CD14-positive monocyte (primary cell): ENCODE measurements at regions not wholly inside any gene's neighbourhood (a gene's known extent, or its start where the extent isn't known, plus 50 kb on each side); places are given as distances from the start of the nearest gene placed in this dataset.

Experiments used
- DNase-seq, 3 donors: peaks; one replicate each; pipeline ENCODE4 v3.0.0-alpha.2; 2011 to 2022
- H2AFZ ChIP-seq: 2 replicates; pipeline ENCODE4 v1.6.0; 2012; ENCODE audit warnings: mild to moderate bottlenecking, low read depth, low read length, inconsistent platforms; ENCODE audit not compliant: insufficient read depth, poor library complexity, severe bottlenecking
- H3K27ac ChIP-seq, 2 donors: 1 replicate in 1 of 2; 2 replicates in 1 of 2; pipeline ENCODE4 v1.5.1; 2012 to 2013; ENCODE audit warnings: low read length in 2 of 2, control low read depth in 1 of 2, inconsistent platforms in 1 of 2, low read depth in 1 of 2, mild to moderate bottlenecking in 1 of 2
- H3K27me3 ChIP-seq, 2 donors: one replicate each; pipeline versions ENCODE4 v1.6.0 to v1.6.1; 2011 to 2013; ENCODE audit warnings: low read length in 2 of 2; ENCODE audit not compliant: control insufficient read depth in 2 of 2, insufficient read depth in 2 of 2
- H3K36me3 ChIP-seq, 2 donors: replicated peaks in 1 of 2; 1 replicate in 1 of 2; 2 replicates in 1 of 2; pipeline versions ENCODE4 v1.5.1 to v1.6.1; 2012 to 2013; ENCODE audit warnings: low read length in 2 of 2, control low read depth in 1 of 2, inconsistent platforms in 1 of 2, mild to moderate bottlenecking in 1 of 2; ENCODE audit not compliant: insufficient read depth in 2 of 2, control insufficient read depth in 1 of 2
- H3K4me1 ChIP-seq, 2 donors: 1 replicate in 1 of 2; 2 replicates in 1 of 2; pipeline versions ENCODE4 v1.5.1 to v1.6.1; 2012 to 2013; ENCODE audit warnings: low read length in 2 of 2, control low read depth in 1 of 2, inconsistent platforms in 1 of 2, mild to moderate bottlenecking in 1 of 2, moderate library complexity in 1 of 2; ENCODE audit not compliant: insufficient read depth in 2 of 2, control insufficient read depth in 1 of 2
- H3K4me2 ChIP-seq: replicated peaks from 2 replicates; pipeline ENCODE3; 2012; ENCODE audit warnings: low read length, moderate library complexity, mild to moderate bottlenecking; ENCODE audit not compliant: poor library complexity, severe bottlenecking; ENCODE audit errors: extremely low read depth
- H3K4me3 ChIP-seq, 3 experiments: fragments of 200-600 bp in 1 of 3; sonication (generic) in 1 of 3; replicated peaks in 1 of 3; 1 replicate in 2 of 3; 2 replicates in 1 of 3; pipeline ENCODE4 v1.5.1; 2011 to 2013; ENCODE audit warnings: low read length in 3 of 3, mild to moderate bottlenecking in 3 of 3, control low read depth in 2 of 3, low read depth in 2 of 3, inconsistent platforms in 1 of 3, moderate library complexity in 1 of 3
- H3K79me2 ChIP-seq: 2 replicates; pipeline ENCODE4 v1.6.0; 2012; ENCODE audit warnings: mild to moderate bottlenecking, control low read depth, inconsistent platforms, low read length, moderate library complexity; ENCODE audit not compliant: insufficient read depth
- H3K9ac ChIP-seq: 2 replicates; pipeline ENCODE4 v1.6.0; 2017; ENCODE audit warnings: low read length, mild to moderate bottlenecking; ENCODE audit not compliant: insufficient read depth, poor library complexity, severe bottlenecking
- H3K9me3 ChIP-seq, 2 donors: replicated peaks in 1 of 2; 1 replicate in 1 of 2; 2 replicates in 1 of 2; pipeline versions ENCODE4 v1.5.1 to v1.6.1; 2012 to 2013; ENCODE audit warnings: low read length in 2 of 2, control low read depth in 1 of 2; ENCODE audit not compliant: control insufficient read depth in 1 of 2, insufficient read depth in 1 of 2
- H4K20me1 ChIP-seq: 2 replicates; pipeline ENCODE4 v1.6.0; 2012; ENCODE audit warnings: mild to moderate bottlenecking, low read length, control low read depth, moderate library complexity; ENCODE audit not compliant: insufficient read depth
- H3K27ac Mint-ChIP-seq, 7 donors: one replicate each; pipeline ENCODE4 v1.8.0; 2020; ENCODE audit warnings: mild to moderate bottlenecking in 7 of 7, mixed read lengths in 7 of 7, moderate library complexity in 6 of 7, inconsistent platforms in 2 of 7
- H3K27me3 Mint-ChIP-seq, 3 donors: one replicate each; pipeline ENCODE4 v1.8.0; 2021 to 2022; ENCODE audit warnings: low read depth in 3 of 3, mild to moderate bottlenecking in 3 of 3, mixed read lengths in 3 of 3, moderate library complexity in 3 of 3, inconsistent platforms in 1 of 3
- H3K36me3 Mint-ChIP-seq, 2 donors: one replicate each; pipeline ENCODE4 v1.8.0; 2020; ENCODE audit warnings: mixed read lengths in 2 of 2, inconsistent platforms in 1 of 2, mild to moderate bottlenecking in 1 of 2
- H3K4me1 Mint-ChIP-seq: one replicate; pipeline ENCODE4 v1.8.0; 2020; ENCODE audit warnings: mild to moderate bottlenecking, mixed read lengths
- H3K4me3 Mint-ChIP-seq, 2 donors: one replicate each; pipeline ENCODE4 v1.8.0; 2020; ENCODE audit warnings: mild to moderate bottlenecking in 2 of 2, mixed read lengths in 2 of 2, moderate library complexity in 1 of 2
- H3K9me3 Mint-ChIP-seq, 7 donors: one replicate each; pipeline ENCODE4 v1.8.0; 2020 to 2022; ENCODE audit warnings: mixed read lengths in 7 of 7, mild to moderate bottlenecking in 6 of 7, moderate library complexity in 6 of 7, inconsistent platforms in 2 of 7
- WGBS: methylation state at CpG from one replicate; pipeline ENCODE4 v1.1.5; 2013; ENCODE audit warnings: missing lambda C conversion rate; ENCODE audit not compliant: insufficient coverage; 5-methylcytosine and 5-hydroxymethylcytosine counted together
- intact Hi-C, 2 donors: fragments of 100-400 bp; cut with micrococcal nuclease; formaldehyde crosslinking; loops; one replicate each; pipeline versions ENCODE4 v1.15.0 to v1.15.1; 2023
- TF ChIP-seq, protein P1 (sequence below): fragments of 200-600 bp; IDR thresholded peaks from one replicate; pipeline ENCODE4 v1.8.0; 2022; ENCODE audit warnings: antibody characterized with exemption, mild to moderate bottlenecking

GRCh38 chr5:175800656-175801081 lies 70.7 kb upstream of the CPLX2 start:
- Histone ChIP-seq H3K9ac (no peak overlapping the region), H3K27me3 (peaks cover 36 to 37% of the 10 kb centered on the region in 2 donors), H3K36me3 (no peaks in the 10 kb centered on the region), H3K4me2 (no peak overlapping the region), H3K4me1 (peaks cover 3 to 5% of the 10 kb centered on the region in 2 donors), H2AFZ (no peak overlapping the region), H4K20me1 (no peaks in the 10 kb centered on the region), H3K4me3 (no peak overlapping the region), H3K79me2 (no peaks in the 10 kb centered on the region), H3K27ac (no peak overlapping the region), H3K9me3 (peaks cover 0 to 19% of the 10 kb centered on the region in 2 donors)
- WGBS = 50% methylated on average over 4 of the region's 5 CpGs
- peaks cover 7% of the 10 kb centered on the region for H3K4me1 Mint-ChIP-seq
- H3K27me3 Mint-ChIP-seq = peaks cover 37 to 43% (median 38%) of the 10 kb centered on the region in 3 donors
- TF ChIP-seq, protein P1, sequence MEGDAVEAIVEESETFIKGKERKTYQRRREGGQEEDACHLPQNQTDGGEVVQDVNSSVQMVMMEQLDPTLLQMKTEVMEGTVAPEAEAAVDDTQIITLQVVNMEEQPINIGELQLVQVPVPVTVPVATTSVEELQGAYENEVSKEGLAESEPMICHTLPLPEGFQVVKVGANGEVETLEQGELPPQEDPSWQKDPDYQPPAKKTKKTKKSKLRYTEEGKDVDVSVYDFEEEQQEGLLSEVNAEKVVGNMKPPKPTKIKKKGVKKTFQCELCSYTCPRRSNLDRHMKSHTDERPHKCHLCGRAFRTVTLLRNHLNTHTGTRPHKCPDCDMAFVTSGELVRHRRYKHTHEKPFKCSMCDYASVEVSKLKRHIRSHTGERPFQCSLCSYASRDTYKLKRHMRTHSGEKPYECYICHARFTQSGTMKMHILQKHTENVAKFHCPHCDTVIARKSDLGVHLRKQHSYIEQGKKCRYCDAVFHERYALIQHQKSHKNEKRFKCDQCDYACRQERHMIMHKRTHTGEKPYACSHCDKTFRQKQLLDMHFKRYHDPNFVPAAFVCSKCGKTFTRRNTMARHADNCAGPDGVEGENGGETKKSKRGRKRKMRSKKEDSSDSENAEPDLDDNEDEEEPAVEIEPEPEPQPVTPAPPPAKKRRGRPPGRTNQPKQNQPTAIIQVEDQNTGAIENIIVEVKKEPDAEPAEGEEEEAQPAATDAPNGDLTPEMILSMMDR = no peak
- H3K27ac Mint-ChIP-seq = no peak overlapping the region
- no peak for DNase-seq
- H3K4me3 Mint-ChIP-seq = no peak overlapping the region
- intact Hi-C loops = no loop called here
- H3K9me3 Mint-ChIP-seq = peaks cover 1 to 12% (median 8%) of the 10 kb centered on the region in 7 donors
- H3K36me3 Mint-ChIP-seq = no peaks in the 10 kb centered on the region

GRCh38 chr5:175802361-175802760 lies 69.0 kb upstream of the CPLX2 start:
- peaks cover 21 to 22% of the 10 kb centered on the region in 2 donors for H3K27me3 ChIP-seq

More at GRCh38 chr5:175802361-175802760, 69.0 kb upstream of the CPLX2 start:
- Mint-ChIP-seq H3K4me3 (no peak overlapping the region), H3K27ac (no peak overlapping the region), H3K9me3 (peaks cover 0 to 5% (median 4%) of the 10 kb centered on the region in 7 donors), H3K4me1 (peaks cover 7% of the 10 kb centered on the region), H3K36me3 (no peaks in the 10 kb centered on the region), H3K27me3 (peaks cover 28 to 33% (median 29%) of the 10 kb centered on the region in 3 donors)
- Histone ChIP-seq H4K20me1 (no peaks in the 10 kb centered on the region), H3K36me3 (no peaks in the 10 kb centered on the region), H3K4me2 (no peak overlapping the region), H3K9me3 (peaks cover 0 to 2% of the 10 kb centered on the region in 2 donors), H3K27ac (no peak overlapping the region), H3K4me3 (no peak overlapping the region), H2AFZ (no peak overlapping the region), H3K79me2 (no peaks in the 10 kb centered on the region), H3K9ac (no peak overlapping the region), H3K4me1 (peaks cover under 1 to 3% of the 10 kb centered on the region in 2 donors)
- TF ChIP-seq, protein P1 = no peak
- 80% methylated on average over 7 of the region's 8 CpGs for WGBS
- intact Hi-C loops = no loop called here
- no peak for DNase-seq
